ENCODE measurements at regions not wholly inside any gene's neighbourhood (a gene's known extent, or its start where the extent isn't known, plus 50 kb on each side); places are given as distances from the start of the nearest gene placed in this dataset.

- FAIRE-seq (no peak), DNase-seq (ENCODE audit: insufficient read length, low spot score) (no peak)
- TF ChIP-seq CTCF (IDR thresholded peaks at IDR 0.05; ENCODE audit: insufficient read depth, missing control alignments) = no peak
These were observed 825.1 kb downstream of the SLC4A3 start for GRCh38 chr2:220452561-220452960.

DNA sequence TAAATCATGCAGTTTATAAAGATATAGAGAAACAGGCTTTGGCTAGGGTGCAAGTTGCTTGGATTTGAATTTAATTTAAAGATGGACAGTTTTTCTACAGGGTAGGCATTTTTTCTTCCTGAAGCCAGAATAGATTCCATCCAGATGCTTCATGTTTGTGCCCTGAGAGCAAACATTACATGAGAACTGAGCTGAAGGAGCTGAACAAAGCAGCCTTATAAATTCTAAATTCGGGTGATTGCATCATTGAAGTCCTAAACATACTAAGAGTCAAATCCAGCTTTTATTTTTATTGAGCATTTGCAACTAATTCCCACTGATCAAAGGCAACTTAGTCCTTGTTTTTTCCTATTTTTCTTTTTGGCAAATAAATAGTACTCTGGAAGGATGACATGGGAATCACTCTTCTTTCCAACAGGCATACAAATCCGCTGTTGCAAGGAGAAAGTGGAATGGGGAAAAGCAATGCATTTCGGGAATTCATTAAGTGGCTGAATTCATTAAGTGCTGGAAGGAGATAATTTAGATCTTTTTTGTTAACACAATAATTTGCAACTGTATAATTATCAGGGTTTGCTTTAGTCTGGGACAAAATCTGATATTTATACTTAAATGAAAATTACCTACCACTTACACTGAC, 828.0 kb downstream of the SLC4A3 start:
- TF ChIP-seq CTCF (IDR thresholded peaks at IDR 0.05; ENCODE audit: insufficient read depth, missing control alignments) = no peak
- DNase-seq (ENCODE audit: insufficient read length, low spot score) (no peak), FAIRE-seq (no peak)

DNA sequence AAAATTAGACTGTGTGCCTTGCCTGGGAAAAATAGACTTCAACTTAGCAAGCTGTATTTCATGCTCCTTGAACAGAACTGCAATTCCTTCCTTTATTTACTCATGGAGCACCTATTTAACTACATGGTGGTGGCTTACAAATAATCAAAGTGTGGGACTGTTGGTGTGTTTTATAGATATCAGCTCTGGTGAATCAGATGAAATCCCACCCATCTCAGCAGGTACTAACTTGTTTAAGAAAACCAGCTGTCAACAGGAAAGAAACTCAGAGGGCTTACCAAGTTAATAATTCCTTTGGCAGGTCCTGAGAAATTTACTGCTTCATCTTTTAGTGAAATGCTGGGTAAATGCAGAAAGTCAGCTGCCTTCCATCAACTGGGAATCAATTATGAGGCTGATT, 830.6 kb downstream of the SLC4A3 start:
- DNase-seq (ENCODE audit: insufficient read length, low spot score) (no peak), FAIRE-seq (no peak)
- TF ChIP-seq CTCF (IDR thresholded peaks at IDR 0.05; ENCODE audit: insufficient read depth, missing control alignments) = no peak

DNA sequence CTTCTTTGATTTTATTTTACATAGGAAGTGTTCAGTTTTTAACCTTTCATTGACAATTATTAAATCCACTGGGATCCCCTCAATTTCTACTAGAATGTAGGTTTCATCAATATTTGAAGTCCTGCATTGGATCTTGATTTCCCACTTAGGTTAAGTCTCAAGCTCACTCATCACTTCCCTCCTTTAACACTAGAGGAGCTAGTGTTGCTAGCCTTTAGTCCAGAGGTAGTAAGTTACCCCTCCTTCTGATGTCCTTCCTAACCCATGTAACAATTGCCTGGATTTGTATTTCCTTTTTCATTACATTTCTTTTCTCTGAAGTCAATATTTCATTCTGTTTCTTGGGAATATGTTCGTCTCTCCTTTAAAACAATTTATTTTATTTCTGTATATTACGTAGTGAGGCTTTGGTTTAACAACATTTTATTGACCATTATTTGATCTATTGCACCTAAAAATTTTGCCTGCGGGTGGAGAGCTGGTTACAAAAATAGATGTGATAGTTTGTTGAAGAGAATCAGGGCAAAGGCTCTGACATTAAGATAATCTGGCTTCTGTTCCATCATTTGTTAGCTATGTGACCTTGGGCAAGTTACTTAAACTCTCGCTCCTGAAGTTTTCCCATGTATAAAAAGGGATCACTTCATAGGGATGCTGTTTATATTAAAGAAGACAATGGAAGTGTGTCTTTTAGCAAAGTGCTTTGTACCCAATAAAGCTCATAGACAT, 833.0 kb downstream of the SLC4A3 start:
- TF ChIP-seq CTCF (IDR thresholded peaks at IDR 0.05; ENCODE audit: insufficient read depth, missing control alignments) = peak; percentile 14
- FAIRE-seq = peak; percentile 70
- DNase-seq (ENCODE audit: insufficient read length, low spot score) = no peak

- no peak for FAIRE-seq
- DNase-seq (ENCODE audit: insufficient read length, low spot score) = no peak
- TF ChIP-seq CTCF (IDR thresholded peaks at IDR 0.05; ENCODE audit: insufficient read depth, missing control alignments) = no peak
These were observed 836.4 kb downstream of the SLC4A3 start for GRCh38 chr2:220463876-220464275.

DNA sequence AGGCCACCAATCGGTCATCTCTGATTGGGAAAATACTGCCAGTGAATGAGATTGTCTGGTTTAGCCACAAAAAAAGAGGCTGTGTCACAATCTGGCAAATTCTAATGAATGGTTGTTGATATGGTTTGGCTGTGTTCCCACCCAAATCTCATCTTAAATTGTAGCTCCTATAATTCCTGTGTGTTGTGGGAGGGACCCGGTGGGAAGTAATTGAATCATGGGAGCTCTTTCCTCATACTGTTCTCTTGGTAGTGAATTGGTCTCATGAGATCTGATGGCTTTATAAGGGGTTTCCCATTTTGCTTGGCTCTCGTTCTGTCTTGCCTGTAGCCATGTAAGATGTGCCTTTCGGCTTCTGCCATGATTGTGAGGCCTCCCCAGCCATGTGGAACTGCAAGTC, 838.3 kb downstream of the SLC4A3 start:
- FAIRE-seq (no peak), DNase-seq (ENCODE audit: insufficient read length, low spot score) (no peak)

More for the DNA sequence above, 838.3 kb downstream of the SLC4A3 start:
- no peak for TF ChIP-seq CTCF (IDR thresholded peaks at IDR 0.05; ENCODE audit: insufficient read depth, missing control alignments)
